HG03066 (cell line): ENCODE measurements at regions not wholly inside any gene's neighbourhood (a gene's known extent, or its start where the extent isn't known, plus 50 kb on each side); places are given as distances from the start of the nearest gene placed in this dataset.
"Not testable (repeated sequence)": the region's sequence is repeated elsewhere in the genome, so short reads cannot be mapped to it uniquely, and the experiment has no call there.

ENCODE experiments used
- ATAC-seq: cut with Tn5 transposase; IDR thresholded peaks from one replicate; pipeline ENCODE4 v1.9.1; 2021; ENCODE audit warnings: low read depth; ENCODE audit not compliant: unreplicated experiment

GRCh38 chr16:29224675-29225074 lies 181.8 kb downstream of the NPIPB11 start:
- ATAC-seq = not testable (repeated sequence)

DNA sequence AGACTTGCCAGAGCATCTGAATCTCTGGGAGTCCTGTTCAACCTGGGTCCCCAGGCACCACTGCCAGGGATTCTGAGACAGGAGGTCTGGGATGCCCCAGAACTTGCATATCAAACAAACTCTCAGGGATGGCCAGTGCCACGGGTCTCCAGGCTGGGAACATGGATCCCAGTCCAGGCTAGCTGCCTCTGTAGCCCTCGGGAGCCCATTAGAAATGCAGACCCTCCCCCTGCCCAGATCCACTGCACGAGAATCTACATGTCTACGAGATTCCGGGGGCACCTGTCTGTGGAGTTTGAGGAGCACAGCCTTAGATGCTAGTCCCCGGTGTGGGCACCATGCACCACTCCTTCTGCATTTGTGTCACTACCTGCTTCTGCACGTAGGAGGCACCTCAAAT lies 183.9 kb downstream of the NPIPB11 start:
- ATAC-seq = not testable (repeated sequence)

DNA sequence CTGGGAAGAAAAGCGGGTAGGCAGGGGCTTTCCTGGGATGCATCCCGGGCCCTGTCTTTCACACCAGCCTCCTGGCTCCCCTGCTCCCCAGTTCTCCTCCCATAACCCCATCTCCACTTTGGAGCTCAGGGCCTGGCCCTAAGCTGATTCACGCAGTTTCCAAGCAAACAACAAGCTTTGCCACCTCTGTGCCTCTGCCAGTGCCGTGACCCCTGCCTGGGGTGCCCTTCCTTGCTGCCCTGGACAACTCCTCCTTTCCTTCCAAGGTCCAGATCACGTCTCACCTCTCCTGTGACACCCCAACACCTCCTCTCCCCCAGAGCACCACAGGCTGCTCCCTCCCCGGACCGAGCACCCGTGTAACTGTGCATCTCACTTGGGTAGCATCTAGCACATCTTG lies 184.5 kb downstream of the NPIPB11 start:
- ATAC-seq = not testable (repeated sequence)

GRCh38 chr16:29221281-29221955 lies 185.1 kb downstream of the NPIPB11 start:
- ATAC-seq = not testable (repeated sequence)

DNA sequence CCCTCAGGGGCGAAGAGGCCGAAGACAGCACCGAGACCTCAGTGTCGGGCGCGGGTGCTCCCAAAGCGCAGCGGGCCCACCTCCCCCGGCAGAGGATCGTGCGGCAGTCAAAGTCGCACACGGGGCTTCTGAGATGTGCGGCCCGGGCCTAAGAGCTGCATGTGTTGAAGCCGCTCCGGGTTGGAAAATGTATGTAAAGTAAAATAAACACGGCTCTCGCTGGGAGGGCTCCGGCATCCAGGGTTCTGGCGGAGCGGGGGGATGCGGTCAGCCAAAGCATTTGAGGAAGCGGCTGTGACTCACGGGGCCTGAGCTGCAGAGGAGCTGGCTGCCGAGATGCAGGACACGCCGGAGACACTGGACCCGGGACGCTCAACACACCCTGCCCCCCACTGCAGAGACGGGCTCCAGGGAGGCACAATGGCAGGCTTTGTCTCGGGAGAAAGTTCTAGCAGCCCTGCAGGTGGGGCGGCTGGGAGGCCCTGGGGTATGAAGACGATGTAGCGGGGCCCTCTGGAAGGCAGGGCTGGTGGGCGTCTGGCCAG lies 185.8 kb downstream of the NPIPB11 start:
- not testable (repeated sequence) for ATAC-seq

GRCh38 chr16:29219966-29220646 lies 186.4 kb downstream of the NPIPB11 start:
- not testable (repeated sequence) for ATAC-seq

- ATAC-seq = not testable (repeated sequence)
Observed at GRCh38 chr16:29219562-29219961, 186.9 kb downstream of the NPIPB11 start.

- not testable (repeated sequence) for ATAC-seq
Observed at GRCh38 chr16:29218649-29219048, 187.9 kb downstream of the NPIPB11 start.

DNA sequence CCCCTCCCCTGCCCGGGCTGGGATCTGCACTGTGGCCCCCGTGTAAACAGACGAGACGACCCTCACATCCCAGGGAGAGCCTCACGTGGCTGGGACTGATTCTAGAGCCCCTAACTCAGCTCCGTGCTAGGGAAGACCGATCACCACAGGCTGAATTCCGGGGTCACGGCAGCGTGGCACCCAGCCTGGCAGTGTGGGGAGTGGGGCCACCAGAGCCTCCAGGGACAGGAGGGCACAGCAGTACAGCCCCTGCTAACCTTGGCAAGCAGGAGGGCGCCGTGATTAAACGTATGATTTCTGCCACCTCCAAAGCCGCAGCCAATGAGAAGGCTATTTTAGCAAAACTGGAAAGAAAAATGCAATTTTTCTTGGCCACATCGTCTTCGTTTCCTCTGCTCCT lies 188.3 kb downstream of the NPIPB11 start:
- ATAC-seq = not testable (repeated sequence)

GRCh38 chr16:29217752-29218126 lies 188.8 kb downstream of the NPIPB11 start:
- ATAC-seq = not testable (repeated sequence)

DNA sequence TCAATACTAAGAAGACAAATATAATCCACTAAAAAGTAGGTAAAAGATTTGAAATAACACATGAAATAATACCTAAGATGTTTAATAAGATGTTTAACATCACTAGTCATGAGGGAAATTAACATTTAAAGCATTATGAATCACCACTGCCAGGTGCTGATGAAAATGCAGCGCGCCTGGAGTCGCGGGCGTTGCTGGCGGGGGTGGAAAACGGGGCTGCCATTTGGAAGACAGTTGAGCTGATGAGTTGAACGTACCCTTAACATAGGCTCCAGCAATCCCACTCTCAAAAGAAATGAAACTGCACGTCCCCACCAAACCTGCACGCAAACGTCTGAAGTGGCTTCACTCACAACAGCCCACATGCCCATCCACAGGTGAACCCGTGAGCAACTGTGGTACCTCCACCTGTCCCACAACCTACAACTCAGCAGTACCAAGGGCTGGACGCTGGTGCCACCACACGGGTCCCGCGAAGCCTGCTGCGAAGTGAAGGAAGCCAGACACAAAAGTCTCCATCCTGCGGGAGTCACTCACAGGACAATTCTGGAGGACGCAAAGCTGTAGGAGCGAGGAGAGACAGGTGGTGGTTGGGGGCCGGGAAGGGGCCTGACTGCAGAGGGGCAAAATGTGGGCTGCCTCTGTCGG lies 189.3 kb downstream of the NPIPB11 start:
- ATAC-seq = not testable (repeated sequence)

DNA sequence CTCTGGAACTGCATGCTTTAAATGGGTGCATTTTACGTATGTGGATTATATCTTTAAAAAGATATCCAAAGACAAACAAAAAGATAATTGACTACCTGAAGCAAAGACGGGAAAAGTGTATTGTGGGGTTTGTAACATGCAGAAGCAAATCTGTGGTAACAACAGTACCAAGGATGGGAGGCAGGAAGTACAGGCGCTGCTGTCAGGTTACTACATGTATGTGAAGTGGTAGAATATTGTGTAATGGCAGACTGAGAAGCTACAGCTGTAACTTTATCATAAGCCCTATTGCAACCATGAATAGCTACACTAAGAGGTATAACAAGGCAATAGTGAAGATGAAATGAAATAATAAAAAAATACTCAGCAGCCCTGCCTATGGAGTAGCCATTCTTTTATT lies 192.7 kb downstream of the NPIPB11 start:
- not testable (repeated sequence) for ATAC-seq

DNA sequence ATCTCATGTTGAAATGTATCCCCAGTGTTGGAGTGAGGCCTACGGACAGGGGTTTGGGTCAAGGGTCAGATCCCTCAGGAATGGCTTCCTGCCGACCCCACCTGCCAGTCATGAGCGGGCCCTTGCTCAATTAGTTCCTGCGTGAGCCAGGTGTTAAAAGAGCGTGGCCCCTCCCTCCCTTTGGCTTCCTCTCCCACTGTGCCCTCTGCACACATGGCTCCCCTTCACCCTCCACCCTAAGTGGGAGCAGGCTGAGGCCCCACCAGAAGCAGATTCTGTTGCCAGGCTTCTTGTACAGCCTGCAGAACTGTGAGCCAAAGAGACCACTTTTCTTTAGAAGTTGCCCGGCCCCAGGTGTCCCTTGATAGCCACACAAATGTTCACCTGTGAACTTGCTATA lies 193.3 kb downstream of the NPIPB11 start:
- not testable (repeated sequence) for ATAC-seq

DNA sequence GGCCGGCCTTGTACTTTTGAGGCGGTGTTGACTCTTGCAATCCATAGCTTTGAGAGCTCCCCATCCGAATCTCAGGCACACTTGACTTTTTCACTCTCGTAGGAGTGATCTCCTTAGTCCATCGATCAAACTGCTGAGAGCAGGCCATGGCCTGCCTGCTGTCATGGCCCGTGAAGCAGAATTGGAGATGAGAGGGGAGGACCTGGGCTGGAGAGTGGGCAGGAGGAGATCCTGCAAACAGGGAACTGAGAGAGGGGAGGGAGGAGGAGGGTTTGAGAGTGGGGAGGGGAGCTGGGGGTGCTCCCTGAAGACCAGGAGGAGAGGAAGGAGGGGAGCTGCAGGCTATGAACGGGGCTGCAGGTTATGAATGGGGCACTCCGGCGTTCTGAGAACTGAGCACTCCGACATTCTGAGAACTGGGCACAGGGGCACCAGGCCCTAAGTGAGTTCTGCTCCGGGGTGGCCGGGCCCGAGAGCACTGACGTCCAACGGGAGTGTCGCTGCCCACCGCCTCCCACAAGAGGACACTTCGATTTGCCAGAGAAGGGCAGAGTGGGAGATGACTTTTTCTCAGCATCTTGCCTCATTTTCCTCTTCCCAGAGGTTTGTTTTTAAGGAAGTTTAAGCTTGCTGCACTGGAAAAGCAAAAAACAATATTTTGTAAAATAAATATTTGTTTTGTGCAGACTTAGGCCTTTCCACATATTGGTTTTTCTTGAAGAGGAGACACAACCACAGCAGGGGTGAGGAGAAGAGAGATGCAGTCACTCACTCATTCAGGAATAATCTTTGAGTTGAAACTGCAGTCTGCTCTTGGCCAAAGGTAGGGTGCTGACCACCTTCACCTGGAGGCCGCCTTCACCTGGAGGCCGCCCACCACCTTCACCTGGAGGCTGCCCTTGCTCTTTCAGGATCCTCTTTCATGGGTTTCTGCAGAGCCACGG lies 194.2 kb downstream of the NPIPB11 start:
- ATAC-seq = not testable (repeated sequence)

DNA sequence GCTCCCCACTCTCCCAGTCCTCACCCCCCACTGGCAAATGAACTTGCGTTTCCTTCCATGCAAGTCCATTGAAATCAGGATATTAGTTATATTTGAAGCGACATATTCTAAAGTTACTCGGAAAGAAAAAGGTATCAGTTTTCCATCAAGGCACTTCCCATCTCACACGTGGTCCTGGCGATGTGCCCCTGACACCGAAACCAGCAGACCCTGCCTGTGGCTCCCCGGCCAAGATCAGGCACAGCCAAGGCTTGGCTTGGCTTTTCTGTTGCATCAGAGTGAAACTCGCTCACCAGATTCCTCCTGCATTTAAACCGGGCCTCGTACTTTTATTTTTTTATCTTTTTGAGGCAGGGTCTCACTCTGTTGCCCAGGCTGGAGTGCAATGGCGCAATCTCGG lies 195.1 kb downstream of the NPIPB11 start:
- ATAC-seq = not testable (repeated sequence)

DNA sequence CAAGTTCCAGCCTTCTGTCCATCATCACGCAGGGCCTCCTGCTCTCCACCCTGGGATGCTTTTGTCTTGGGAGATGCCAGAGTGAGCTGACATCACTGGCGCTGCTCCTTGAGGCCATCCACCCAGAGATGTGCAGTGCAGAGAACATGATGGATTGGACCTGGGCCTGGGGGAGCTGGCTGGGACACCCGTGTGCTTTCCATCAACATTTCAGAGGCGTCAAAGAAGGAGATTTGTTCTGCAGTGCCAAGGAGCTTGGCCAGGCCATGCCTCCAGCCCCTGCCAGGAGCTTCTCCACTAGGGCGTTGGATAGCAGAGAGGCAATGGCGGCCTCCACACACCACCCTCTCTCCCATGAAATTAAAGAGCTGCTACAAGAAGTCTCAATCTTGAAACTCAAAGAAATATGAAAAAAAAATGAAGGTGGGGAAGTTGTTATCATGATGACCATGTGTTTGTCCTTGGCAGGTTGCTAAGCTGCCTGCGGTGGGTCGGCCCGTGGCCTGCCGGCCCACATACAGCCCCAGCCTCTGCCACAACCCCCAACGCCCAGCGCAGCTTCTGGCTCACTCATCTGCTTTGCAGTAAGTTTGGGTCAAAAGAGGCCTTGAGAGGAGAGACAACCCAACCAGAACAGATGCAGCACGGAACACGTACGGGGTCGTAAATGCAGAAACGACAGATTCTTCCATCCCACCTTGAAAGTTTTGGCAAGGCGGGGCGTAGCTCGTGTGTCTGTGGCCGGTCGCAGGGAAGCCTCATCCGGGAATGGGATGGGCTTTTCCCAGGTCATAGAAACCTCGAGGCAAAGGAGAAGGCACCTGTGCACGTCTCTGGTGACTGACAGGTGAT lies 196.0 kb downstream of the NPIPB11 start:
- ATAC-seq = not testable (repeated sequence)

- not testable (repeated sequence) for ATAC-seq
Observed at GRCh38 chr16:29206120-29206519, 200.4 kb downstream of the NPIPB11 start.

- ATAC-seq = not testable (repeated sequence)
Observed at GRCh38 chr16:29205151-29205550, 201.4 kb downstream of the NPIPB11 start.

DNA sequence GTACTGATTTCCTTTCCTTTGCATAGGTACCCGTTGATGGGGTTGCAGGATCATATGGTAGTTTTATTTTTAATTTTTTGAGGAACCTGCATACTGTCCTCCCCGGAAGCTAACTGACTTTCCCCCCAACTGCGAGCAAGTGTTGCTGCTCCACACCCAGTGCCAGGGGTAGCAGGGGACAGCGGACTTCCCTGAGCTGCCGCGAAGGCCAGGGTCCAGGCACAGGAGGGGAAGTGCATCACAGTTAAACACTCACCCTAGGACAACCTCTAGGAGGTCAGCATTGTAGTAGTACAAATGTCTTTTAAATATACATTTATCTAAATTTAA lies 201.7 kb downstream of the NPIPB11 start:
- ATAC-seq = no peak
